Smooth muscle cell of the brain vasculature (primary cell): ENCODE measurements at regions not wholly inside any gene's neighbourhood (a gene's known extent, or its start where the extent isn't known, plus 50 kb on each side); places are given as distances from the start of the nearest gene placed in this dataset.

Source experiments
- DNase-seq: peaks from one replicate; pipeline ENCODE4 v3.0.0-alpha.2; 2012; ENCODE audit warnings: low read depth, low spot score

- peak; percentile 50 for DNase-seq
Observed at GRCh38 chr2:240319855-240320203, 115.6 kb upstream of the GPC1 start.

GRCh38 chr2:240320204-240320993 is 115.1 kb upstream of the GPC1 start:
- DNase-seq: peak; percentile 94

- no peak for DNase-seq
Observed at GRCh38 chr2:240322231-240322955, 113.1 kb upstream of the GPC1 start.

DNA sequence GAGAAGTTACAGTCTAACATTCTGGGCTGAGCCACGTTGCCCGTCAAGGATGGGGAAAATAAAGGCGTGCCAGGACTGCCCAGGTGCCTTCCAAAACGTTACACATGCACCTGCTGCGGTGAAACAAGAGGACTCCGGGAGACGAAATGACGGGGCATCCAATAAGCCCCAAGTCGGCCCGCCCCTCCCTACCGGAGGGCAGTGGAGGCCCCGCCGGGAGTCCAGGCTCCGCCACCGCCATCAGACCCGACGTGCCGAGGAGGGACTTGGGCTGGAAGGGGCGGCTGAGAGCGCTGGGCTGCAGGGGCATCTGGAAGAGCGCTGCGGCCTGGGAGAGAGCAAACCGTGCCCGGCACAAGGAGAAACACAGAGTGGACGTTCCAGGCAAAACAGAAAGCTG is 112.5 kb upstream of the GPC1 start:
- DNase-seq: no peak

DNA sequence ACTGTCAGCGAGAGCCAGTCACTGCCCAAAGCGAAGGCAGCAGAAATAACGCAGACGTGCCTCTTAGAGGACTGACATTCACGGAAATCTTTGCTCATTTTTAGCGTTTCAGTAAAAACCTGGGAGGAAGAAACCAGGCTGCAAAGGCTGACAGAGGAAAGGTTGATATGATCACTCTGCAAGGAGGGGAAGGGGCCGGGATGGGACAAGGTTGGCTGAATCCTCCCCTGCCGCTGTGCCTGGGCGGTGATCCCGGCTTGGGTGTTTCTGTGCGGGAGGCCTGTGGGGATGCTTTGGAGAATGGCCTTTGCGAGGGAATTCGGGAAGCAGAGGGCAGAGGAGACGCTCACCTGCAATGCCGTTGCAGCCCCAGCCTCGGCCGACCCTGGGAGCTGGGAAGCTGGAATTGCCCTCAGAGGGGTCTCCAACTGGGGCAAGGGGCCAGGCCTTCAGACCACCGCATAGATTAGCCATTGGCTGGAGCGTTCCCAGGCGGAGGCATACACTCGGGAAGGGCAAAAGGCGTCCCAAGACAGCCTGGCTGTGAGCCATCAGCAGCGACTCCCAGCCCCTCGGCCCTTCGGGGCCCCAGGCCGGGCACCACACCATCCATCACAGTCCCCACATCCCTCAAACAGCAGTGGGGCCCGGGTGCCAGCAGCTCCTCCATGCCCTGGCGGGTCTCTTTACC is 111.7 kb upstream of the GPC1 start:
- DNase-seq: no peak

GRCh38 chr2:240324312-240325015 is 111.0 kb upstream of the GPC1 start:
- DNase-seq: no peak

DNA sequence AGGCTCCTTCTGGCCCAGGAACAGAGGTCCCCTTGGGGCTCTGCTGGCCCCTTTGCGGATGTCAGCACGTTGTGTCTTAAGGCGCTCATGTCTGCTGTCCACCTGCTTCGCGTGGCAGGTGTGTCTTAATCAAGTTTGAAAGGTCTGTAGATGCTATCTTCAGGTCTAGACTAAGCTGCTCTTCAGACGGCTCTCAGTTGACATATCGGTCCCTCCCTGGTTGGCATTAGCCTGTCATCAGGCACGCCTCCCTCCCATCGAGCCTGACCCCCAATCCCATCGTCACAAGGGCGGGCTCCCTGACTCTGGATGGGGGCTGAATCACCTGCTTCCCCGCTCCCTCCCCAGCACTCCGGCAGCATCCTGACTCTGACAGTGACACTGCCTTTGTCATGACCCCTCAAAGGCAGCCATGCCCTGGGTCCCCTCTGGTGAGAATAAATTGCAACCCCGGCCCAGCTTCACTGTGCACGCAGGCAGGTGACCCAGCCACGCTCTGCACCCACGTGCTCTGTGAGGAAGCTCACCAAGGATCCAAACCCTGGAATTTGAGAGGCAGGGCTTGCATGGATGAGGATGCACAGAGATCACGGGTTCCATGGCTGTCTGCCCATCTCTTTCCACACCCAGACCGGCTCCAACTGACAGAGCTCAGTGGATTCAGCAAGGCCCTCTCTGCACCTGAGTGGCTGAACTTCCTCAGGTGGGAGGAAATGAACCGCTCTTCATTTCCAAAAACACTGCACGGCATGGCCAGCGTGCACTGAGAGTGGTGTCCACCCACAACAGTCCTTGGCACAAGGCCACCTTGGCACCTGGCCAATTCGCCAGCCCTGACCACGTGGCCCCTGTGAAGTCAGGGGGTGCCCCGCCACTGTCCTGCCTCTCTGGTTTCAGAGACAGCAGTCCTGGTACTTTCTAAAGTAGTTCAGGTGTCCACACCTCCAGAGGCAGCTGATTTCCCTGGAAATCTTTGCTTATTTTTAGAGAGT is 110.2 kb upstream of the GPC1 start:
- no peak for DNase-seq

DNA sequence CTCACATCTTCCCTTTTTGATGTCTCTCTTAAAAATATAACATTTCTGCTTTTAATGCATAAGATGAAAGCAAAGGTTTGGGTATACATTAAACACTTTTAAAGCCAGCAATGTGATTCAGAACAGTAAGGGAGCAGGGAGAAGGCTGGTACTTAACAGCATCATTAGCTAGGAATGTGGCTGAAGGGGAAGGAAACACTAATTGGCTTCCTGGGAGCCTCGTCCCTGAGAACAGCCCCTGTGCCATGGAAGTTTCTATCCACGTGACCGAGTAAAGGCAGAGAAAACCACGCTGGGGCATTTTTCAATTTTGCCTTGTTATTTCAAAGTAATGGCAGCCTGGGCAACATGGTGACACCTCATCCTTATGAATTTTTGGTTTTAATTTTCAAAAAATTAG is 109.2 kb upstream of the GPC1 start:
- DNase-seq: no peak

- DNase-seq: no peak
Observed at GRCh38 chr2:240326886-240327285, 108.6 kb upstream of the GPC1 start.

DNA sequence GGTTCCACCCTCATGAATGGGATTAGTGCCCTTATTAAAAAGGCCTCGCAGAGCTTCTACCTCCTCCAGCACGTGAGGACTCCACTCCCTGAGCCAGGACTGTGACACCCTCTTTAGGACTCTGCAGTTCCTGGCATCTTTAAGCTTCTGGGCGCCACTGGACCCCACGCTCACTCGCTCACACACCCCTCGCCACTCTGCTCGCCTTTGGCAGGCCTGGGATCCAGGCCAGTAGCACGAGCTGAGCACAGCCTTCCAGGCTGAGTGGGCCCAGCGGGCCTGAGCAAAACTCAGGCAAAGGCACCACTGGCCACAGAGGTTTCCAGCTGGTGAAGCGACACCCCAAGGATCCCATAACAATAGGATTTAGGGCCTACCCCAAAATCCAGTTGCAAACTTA is 107.9 kb upstream of the GPC1 start:
- no peak for DNase-seq

GRCh38 chr2:240328526-240328925 is 106.9 kb upstream of the GPC1 start:
- DNase-seq: no peak

DNA sequence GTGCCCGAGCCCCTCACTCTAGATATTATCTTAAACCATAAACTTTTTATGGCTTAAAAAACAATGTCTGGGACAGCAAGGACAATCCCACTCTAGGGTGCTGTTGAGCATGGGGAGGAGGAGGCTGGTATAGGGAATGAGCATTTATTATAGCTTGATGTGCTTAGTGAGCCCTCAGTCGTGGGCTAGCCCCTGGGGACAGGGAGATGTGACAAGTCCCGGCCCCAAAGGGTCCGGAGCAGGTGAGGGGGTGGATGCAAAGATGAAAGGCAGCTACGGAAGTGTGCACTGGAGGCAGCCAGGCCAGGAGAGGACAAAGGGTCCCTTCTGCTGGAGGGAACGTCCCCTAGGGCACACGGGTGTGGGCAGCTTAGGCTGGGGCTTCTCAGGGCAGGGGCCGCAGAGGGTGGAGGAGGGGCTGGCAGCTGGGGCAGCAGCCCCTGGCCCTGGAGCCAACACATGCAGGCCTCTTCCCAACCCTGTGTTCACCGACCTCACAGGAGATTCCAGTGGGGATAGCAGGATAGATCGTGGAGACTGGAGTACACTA is 106.3 kb upstream of the GPC1 start:
- DNase-seq: no peak

DNA sequence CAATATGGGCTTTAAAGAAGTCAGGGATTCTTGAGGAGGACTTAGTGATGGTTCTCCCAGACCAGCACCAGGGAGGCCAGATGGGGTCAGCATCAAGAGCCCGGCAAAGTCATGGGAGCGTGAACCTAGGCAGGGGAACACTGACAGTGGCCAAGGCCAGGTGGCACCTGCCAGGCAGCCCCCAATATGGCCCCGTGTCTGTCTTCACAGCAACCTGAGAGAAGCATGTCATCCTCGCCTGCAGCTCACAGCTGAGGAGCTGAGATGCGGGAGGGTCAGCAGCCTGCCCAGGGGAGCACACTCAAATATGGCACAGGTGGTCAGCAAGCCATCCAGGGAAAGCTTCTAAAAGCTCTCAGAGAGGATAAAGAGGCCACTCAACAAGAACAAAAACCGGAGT is 105.7 kb upstream of the GPC1 start:
- no peak for DNase-seq

DNA sequence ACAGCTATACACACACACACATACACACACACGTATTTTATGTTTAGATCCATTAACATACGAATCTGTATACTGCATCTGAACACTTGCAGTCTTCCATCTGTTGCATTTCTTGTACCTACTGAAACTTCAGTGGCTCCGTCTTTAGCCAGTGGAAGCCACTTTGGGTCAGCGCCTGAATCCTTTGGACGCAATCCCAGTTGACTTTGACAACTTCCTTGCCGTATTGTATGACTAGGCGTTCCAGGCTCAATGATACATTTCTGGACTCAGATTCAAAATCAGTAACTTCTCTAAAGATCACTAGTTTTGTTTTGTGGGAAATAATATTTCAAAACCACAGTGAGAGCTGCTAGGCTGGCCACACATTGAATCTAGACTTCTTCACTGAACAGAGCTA is 101.5 kb upstream of the GPC1 start:
- no peak for DNase-seq

DNA sequence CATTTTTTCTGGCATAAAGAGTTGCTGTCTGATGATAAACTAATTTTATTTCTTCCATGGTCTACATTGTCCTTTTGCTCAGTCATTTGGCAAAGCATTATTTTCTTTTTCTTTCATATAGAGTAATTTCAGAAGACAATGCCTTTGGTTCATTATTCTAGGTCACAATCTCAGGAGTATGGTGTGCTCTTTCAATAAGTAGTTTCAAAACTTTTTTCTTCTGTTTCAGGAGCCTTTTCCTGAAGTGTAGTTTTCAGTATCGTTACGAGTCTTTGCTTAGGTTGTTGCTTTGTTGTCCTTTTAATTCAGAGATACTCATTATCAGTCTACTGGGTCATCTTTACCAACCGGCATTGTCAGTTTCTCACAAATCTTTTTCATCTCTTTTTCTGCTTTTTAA is 100.4 kb upstream of the GPC1 start:
- no peak for DNase-seq

GRCh38 chr2:240336820-240337427 is 98.5 kb upstream of the GPC1 start:
- DNase-seq: no peak

GRCh38 chr2:240338274-240338673 is 97.2 kb upstream of the GPC1 start:
- no peak for DNase-seq

GRCh38 chr2:240339411-240340360 is 95.8 kb upstream of the GPC1 start:
- DNase-seq: no peak

DNA sequence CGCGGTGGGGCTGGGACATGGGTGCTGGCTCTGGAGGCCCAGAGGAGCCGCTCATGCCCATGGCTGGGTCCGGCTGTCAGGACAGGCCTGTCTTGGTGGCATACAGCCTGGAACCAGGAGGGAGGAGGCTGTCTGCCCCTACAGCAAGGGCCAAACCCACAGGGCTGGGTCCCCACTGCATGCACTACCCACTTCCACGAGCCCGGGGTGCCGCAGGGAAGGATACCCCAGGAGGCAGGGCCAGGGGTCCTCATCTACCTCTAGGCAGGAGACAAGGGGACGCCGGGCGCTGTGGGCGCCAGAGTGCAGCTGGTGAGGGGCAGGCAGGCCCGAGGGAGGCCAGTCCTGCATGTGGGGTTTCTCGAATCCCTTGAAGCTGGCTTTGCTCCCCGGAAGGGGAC is 95.1 kb upstream of the GPC1 start:
- no peak for DNase-seq
